SK-MEL-5 (cell line): ENCODE measurements at regions not wholly inside any gene's neighbourhood (a gene's known extent, or its start where the extent isn't known, plus 50 kb on each side); places are given as distances from the start of the nearest gene placed in this dataset.
"Not testable (repeated sequence)": the region's sequence is repeated elsewhere in the genome, so short reads cannot be mapped to it uniquely, and the experiment has no call there.

Experiments
- DNase-seq: peaks from one replicate; pipeline ENCODE4 v3.0.0-alpha.2; 2016; ENCODE audit warnings: low read depth, low spot score
- in situ Hi-C: cut with HindIII; loops from 2 replicates; pipeline ENCODE4 v1.10.0; 2016; ENCODE audit warnings: low sequenced_read_pairs, high pct_unique_total_duplicates, low pct_unique_long_range_greater_than_20kb

- DNase-seq: peak; percentile 57
- in situ Hi-C loops: no loop called here
Observed at GRCh38 chr1:192474080-192474683, 101.4 kb upstream of the RGS1 start.

- no peak for DNase-seq
- in situ Hi-C loops: no loop called here
Observed at GRCh38 chr1:192475329-192475728, 100.2 kb upstream of the RGS1 start.

DNA sequence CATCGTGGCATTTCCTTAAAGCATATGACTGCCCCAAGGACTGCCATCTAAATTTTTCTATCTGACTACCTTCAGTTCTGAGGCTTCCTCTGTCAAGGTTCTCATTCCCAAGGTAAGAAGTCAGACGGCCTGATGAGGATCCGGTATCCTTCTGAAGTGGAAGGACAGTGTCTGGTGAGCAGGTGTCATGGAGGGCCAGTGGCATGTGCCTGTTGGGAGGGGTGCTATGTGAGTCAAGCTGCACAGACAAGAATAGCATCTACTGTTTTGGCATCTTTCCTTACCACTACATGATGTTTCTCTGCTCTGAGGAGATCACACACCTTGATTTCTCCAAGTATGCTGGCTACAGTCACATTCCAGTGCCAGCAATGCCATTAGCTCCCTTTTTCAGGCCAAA lies 99.6 kb upstream of the RGS1 start:
- in situ Hi-C loops: no loop called here
- DNase-seq: no peak

- in situ Hi-C loops: no loop called here
- DNase-seq: no peak
Observed at GRCh38 chr1:192476802-192477298, 98.7 kb upstream of the RGS1 start.

- in situ Hi-C loops: no loop called here
- DNase-seq: peak; percentile 63
Observed at GRCh38 chr1:192477630-192478029, 97.9 kb upstream of the RGS1 start.

GRCh38 chr1:192485692-192486436 lies 89.7 kb upstream of the RGS1 start:
- in situ Hi-C loops: no loop called here
- no peak for DNase-seq

- DNase-seq: peak; percentile 32
- in situ Hi-C loops: no loop called here
Observed at GRCh38 chr1:192488058-192488457, 87.5 kb upstream of the RGS1 start.

DNA sequence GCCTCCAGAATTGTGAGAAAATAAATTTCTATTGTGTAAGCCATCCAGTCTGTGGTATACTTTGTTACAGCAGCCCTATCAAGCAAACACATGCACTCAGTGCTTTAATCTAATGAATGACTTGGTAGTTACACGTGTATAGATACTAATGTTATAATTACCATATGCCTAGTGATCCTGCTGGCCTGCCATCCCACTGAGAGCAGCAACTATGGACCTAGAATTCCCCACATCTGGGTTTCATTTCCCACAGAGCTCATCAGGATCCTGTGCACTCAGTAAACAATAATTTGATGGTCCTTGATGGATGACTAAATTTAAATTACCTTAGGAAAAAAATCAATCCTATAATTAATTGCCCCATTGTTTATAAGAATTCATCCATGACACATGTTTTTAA lies 86.5 kb upstream of the RGS1 start:
- in situ Hi-C loops: no loop called here
- DNase-seq: no peak

DNA sequence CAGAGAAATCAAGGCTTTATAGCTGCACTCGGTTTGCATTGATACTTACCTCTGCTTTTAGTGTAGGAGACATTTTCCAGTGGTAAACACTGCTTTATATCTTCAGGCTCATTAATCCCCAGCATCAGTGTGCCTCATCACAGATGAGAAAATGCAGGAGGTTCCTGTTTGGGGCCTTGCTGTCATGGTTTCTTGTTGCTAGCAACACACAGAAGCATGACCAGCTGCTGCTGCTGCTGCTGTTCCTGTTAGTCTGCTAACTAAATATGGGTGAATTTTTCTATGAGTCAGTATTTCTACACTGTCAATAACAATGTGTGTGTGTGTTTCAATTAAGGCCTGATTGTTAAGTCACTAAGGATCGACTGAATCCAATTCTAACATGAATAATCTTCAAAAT lies 85.8 kb upstream of the RGS1 start:
- DNase-seq: peak; percentile 35
- in situ Hi-C loops: no loop called here

GRCh38 chr1:192491804-192492554 lies 83.6 kb upstream of the RGS1 start:
- in situ Hi-C loops: no loop called here
- DNase-seq: no peak

- in situ Hi-C loops: no loop called here
- no peak for DNase-seq
Observed at GRCh38 chr1:192493584-192493983, 82.0 kb upstream of the RGS1 start.

- no peak for DNase-seq
Observed at GRCh38 chr1:192496369-192497056, 79.1 kb upstream of the RGS1 start.

DNA sequence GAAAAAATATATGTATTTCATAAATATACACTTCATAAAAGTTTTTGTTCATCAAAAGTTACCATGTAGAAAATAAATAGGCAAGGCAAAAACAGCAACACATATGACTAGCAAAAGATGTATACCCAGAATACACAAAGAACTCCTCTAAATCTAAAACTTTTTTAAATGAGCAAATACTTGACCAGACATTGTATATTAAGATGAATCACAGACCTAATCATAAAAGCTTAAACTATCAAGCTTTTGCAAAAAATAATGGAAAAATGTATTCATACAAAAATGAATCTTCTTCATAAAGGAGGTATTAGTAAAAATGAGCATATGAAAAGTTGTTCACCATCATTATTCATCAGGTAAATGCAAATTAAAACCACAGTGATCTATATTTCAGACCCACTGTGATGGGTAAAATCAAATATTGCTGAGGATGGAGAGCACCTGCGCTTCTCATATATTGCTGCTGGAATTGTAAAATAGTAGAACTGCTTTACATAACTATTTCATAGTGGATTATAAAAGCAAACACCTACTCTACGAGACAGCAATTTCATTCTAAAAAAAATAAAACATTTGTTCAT lies 78.3 kb upstream of the RGS1 start:
- in situ Hi-C loops: no loop called here
- DNase-seq: no peak

More at GRCh38 chr1:192496369-192497056, 79.1 kb upstream of the RGS1 start:
- in situ Hi-C loops: no loop called here

DNA sequence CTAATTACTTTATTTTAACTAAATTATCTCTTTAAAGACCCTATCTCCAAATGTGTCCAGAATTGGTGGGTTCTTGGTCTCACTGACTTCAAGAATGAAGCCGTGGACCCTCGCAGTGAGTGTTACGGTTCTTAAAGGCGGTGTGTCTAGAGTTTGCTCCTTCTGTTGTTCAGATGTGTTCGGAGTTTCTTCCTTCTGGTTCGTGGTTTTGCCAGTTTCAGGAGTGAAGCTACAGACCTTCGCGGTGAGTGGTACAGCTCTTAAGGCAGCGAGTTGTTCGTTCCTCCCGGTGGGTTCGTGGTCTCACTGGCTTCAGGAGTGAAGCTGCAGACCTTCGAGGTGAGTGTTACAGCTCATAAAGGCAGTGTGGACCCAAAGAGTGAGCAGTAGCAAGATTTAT lies 77.5 kb upstream of the RGS1 start:
- DNase-seq, in situ Hi-C loops: not testable (repeated sequence)

- DNase-seq: not testable (repeated sequence)
Observed at GRCh38 chr1:192499061-192499581, 76.5 kb upstream of the RGS1 start.

DNA sequence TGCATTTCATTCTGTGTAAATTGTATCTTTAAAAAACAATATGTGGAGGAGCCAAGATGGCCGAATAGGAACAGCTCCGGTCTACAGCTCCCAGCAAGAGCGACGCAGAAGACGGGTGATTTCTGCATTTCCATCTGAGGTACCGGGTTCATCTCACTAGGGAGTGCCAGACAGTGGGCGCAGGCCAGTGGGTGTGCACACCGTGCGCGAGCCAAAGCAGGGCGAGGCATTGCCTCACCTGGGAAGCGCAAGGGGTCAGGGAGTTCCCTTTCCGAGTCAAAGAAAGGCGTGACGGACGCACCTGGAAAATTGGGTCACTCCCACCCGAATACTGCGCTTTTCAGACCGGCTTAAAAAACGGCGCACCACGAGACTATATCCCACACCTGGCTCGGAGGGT lies 75.0 kb upstream of the RGS1 start:
- in situ Hi-C loops, DNase-seq: not testable (repeated sequence)

More at GRCh38 chr1:192499061-192499581, 76.5 kb upstream of the RGS1 start:
- in situ Hi-C loops: not testable (repeated sequence)

DNA sequence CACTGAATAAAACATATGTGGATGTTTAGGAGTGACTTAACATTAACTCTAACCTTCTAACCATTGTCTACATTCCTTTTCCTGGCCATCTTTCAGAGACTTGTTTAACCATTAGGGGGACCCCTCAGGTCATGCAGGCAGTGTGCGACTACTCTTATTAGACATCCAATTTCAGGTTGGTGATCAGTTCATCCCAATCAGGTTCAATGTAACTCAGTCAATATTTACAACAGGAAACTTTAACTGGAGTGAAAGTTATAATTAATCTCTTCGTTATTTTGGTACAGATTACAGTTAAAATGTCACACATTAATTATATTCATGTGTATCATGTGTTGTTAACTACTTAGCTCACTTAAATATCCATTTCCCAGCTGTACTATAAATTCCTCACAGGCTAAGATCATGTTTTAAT lies 68.8 kb upstream of the RGS1 start:
- DNase-seq: peak; percentile 59
- in situ Hi-C loops: no loop called here
